ENCODE measurements at regions not wholly inside any gene's neighbourhood (a gene's known extent, or its start where the extent isn't known, plus 50 kb on each side); places are given as distances from the start of the nearest gene placed in this dataset.
A peak's percentile ranks its signal among the peaks of the same experiment; 100 is the strongest.

GRCh38 chr15:31440754-31441311 lies 114.2 kb downstream of the KLF13 start:
- Histone ChIP-seq H3K27ac (ENCODE audit: control insufficient read depth, insufficient read depth) (no peak overlapping the region), H4K20me1 (ENCODE audit: control insufficient read depth, insufficient read depth) (no peaks in the 10 kb centered on the region), H3K9ac (ENCODE audit: control insufficient read depth, insufficient read depth, low read length) (peak overlapping the region; percentile 1), H3K9me3 (replicated peaks; ENCODE audit: control insufficient read depth, insufficient read depth, low read length) (no peaks in the 10 kb centered on the region), H3K4me3 (peak overlapping the region; percentile 66; the same call in 1 of the 2 replicates), H2AFZ (ENCODE audit: control insufficient read depth, low read depth, low read length) (peak overlapping the region; percentile 55), H3K36me3 (ENCODE audit: control insufficient read depth in 2 of 2, insufficient read depth in 2 of 2, low read length in 1 of 2) (no peaks in the 10 kb centered on the region), H3K4me1 (ENCODE audit: control insufficient read depth, insufficient read depth, low read length) (peaks cover 50% of the 10 kb centered on the region), H3K4me2 (ENCODE audit: control insufficient read depth, insufficient read depth) (peak overlapping the region; percentile 66), H3K27me3 (replicated peaks in 1 of 2; ENCODE audit: control insufficient read depth in 2 of 2, insufficient read depth in 2 of 2, low read length in 1 of 2) (no peaks in the 10 kb centered on the region), H3K79me2 (ENCODE audit: control insufficient read depth, insufficient read depth, low read length) (no peaks in the 10 kb centered on the region)
- DNase-seq (ENCODE audit: low read depth, low spot score) (no peak), FAIRE-seq (no peak), ATAC-seq (peak; percentile 41)
- ChIA-PET CTCF (interaction anchor here (0.7 to 12.7 kb wide), 5 partner anchors 9 to 227 kb away, joined by 3 to 336 read pairs (median 10); no protein-coding TSS in a partner anchor), POLR2A (interaction anchor here (0.6 to 1.2 kb wide), 4 partner anchors 8 to 228 kb away, joined by 3 to 5 read pairs (median 4); no protein-coding TSS in a partner anchor), SMC1A (ENCODE audit: uncharacterized antibody, unreplicated experiment) (interaction anchor here (1.3 to 7.7 kb wide), 3 partner anchors 18 to 48 kb away, joined by 3 to 166 read pairs (median 25); no protein-coding TSS in a partner anchor), RAD21 (ENCODE audit: unreplicated experiment) (interaction anchor here (0.7 to 10.1 kb wide), 3 partner anchors 16 to 533 kb away, joined by 3 to 213 read pairs (median 72); no protein-coding TSS in a partner anchor)
- 7% methylated on average over 44 of the region's 56 CpGs for WGBS (ENCODE audit: insufficient coverage, insufficient replicate concordance, low lambda C conversion rate, missing lambda C conversion rate)
- no TSS peak for BruUV-seq (replicated peaks)
- in situ Hi-C loops (cut with MboI) (no loop called here), intact Hi-C loops (cut with micrococcal nuclease; ENCODE audit: unreplicated experiment) (no loop called here)
- no peak for TF ChIP-seq CEBPB (IDR thresholded peaks at IDR 0.05; ENCODE audit: borderline replicate concordance in 1 of 2, low read depth in 2 of 2, low read length in 2 of 2)
- TF ChIP-seq NR2F1 (conservative IDR thresholded peaks at IDR 0.05): peak; percentile 80
- TF ChIP-seq RUNX3 (IDR thresholded peaks at IDR 0.05; ENCODE audit: low read length): peak; percentile 31; the same call in 1 of the 2 replicates
- no peak for TF ChIP-seq EZH2 (IDR thresholded peaks at IDR 0.05; ENCODE audit: borderline replicate concordance, control insufficient read depth, low read depth, low read length)
- TF ChIP-seq EGR1 (IDR thresholded peaks at IDR 0.05; ENCODE audit: borderline replicate concordance in 1 of 2, low read depth in 2 of 2, low read length in 2 of 2): peak in 1 of 2 experiments; percentile 84; a peak in 2 of 3 replicates
- TF ChIP-seq IRF4 (IDR thresholded peaks at IDR 0.05; ENCODE audit: low read depth, low read length): no peak
- no peak for TF ChIP-seq ESRRA (IDR thresholded peaks at IDR 0.05; ENCODE audit: low read length)
- no peak for TF ChIP-seq LARP7 (IDR thresholded peaks at IDR 0.05)
- no peak for TF ChIP-seq ZNF24 (IDR thresholded peaks at IDR 0.05)
- TF ChIP-seq DPF2 (IDR thresholded peaks at IDR 0.05): peak; percentile 39; the same call in 1 of the 2 replicates
- TF ChIP-seq ZNF622 (IDR thresholded peaks at IDR 0.05): no peak
- TF ChIP-seq POLR2A (IDR thresholded peaks at IDR 0.05; ENCODE audit: low read depth, low read length): peak; percentile 72
- 0 out of 4 replicates have a peak, but pooled peaks of 1 of the 2 experiments have one; percentile 29 for TF ChIP-seq BHLHE40 (IDR thresholded peaks at IDR 0.05; ENCODE audit: borderline replicate concordance in 1 of 2, low read depth in 2 of 2, low read length in 1 of 2)
- TF ChIP-seq IKZF2 (IDR thresholded peaks at IDR 0.05): no peak
- TF ChIP-seq BCL11A (IDR thresholded peaks at IDR 0.05; ENCODE audit: low read depth, low read length): 0 out of 2 replicates have a peak, but pooled peaks have one; percentile 17
- peak; percentile 26; the same call in 1 of the 2 replicates for TF ChIP-seq IKZF1 (conservative IDR thresholded peaks at IDR 0.05)

All from GM12878 (cell line).